Upper lobe of right lung (tissue), 1 donor: ENCODE measurements at regions not wholly inside any gene's neighbourhood (a gene's known extent, or its start where the extent isn't known, plus 50 kb on each side); places are given as distances from the start of the nearest gene placed in this dataset.

Source experiments
- ATAC-seq: fragments of 200-7000 bp; cut with Tn5 transposase; one replicate; pipeline ENCODE4 v1.9.1; 2020; ENCODE audit warnings: mild to moderate bottlenecking, moderate library complexity
- DNase-seq: peaks from one replicate; pipeline ENCODE4 v3.0.0-alpha.2; 2020
- H3K27ac ChIP-seq: fragments of 200-600 bp; one replicate; pipeline ENCODE4 v1.8.0; 2022
- H3K27me3 ChIP-seq: fragments of 200-600 bp; one replicate; pipeline ENCODE4 v1.8.0; 2022; ENCODE audit warnings: mild to moderate bottlenecking
- H3K36me3 ChIP-seq: fragments of 200-600 bp; one replicate; pipeline ENCODE4 v1.8.0; 2022
- H3K4me1 ChIP-seq: fragments of 200-600 bp; one replicate; pipeline ENCODE4 v1.8.0; 2022
- H3K4me3 ChIP-seq: fragments of 200-600 bp; one replicate; pipeline ENCODE4 v1.8.0; 2022; ENCODE audit warnings: mild to moderate bottlenecking
- H3K9me3 ChIP-seq: fragments of 200-600 bp; one replicate; pipeline ENCODE4 v1.8.0; 2022
- intact Hi-C: fragments of 100-400 bp; cut with DNase I; formaldehyde crosslinking; loops from one replicate; pipeline ENCODE4 v1.11.0; 2022
- TF ChIP-seq, protein P1 (sequence below): fragments of 200-600 bp; IDR thresholded peaks from one replicate; pipeline ENCODE4 v1.8.0; 2022; ENCODE audit warnings: antibody characterized with exemption
- donor health status: DM: no; HTN: yes; CAD: no; lungs with severe emphysema.

DNA sequence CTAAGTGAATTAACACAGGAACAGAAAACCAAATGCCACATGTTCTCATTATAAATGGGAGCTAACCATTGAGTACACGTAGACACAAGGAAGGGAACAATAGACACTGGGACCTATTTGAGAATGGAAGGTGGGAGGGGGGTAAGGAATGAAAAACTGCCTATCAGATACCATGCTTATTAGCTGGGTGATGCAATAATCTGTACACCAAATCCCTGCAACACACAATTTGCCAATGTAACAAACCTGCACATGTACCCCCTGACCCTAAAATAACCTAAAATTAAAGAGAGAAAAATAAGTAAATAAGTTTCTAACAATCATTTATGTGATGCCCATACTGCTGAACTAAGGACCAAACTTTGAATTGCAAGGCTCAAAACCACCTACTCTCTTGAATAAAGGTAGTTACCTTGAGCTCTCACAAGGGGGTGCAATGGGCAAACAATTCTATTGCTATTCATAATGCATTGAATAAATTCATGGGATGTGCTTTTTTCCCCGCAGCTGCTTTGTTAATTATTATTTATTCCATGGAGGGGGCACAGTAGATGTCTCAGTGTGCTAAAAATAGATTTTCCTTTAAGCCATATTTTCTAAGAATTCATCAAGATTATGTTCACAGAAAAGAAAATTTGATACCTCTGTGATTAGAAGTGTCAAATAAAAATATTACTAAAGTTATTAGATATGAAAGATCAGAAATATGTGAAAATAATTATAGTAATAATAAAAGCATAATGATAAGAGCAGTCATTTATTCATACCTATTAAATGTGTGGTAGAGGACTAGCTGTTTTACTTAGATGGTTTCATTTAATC is 76.2 kb upstream of the PTPN3 start:
- intact Hi-C loops = loop anchor here (10.0 kb wide), 1 partner anchor 241 kb away; no protein-coding TSS in a partner anchor
- Histone ChIP-seq H3K4me1 (no peaks in the 10 kb centered on the region), H3K9me3 (no peaks in the 10 kb centered on the region), H3K36me3 (no peaks in the 10 kb centered on the region), H3K27me3 (no peaks in the 10 kb centered on the region), H3K4me3 (no peak overlapping the region), H3K27ac (no peak overlapping the region)
- peak; percentile 77 for ATAC-seq
- DNase-seq = no peak
- TF ChIP-seq, protein P1, sequence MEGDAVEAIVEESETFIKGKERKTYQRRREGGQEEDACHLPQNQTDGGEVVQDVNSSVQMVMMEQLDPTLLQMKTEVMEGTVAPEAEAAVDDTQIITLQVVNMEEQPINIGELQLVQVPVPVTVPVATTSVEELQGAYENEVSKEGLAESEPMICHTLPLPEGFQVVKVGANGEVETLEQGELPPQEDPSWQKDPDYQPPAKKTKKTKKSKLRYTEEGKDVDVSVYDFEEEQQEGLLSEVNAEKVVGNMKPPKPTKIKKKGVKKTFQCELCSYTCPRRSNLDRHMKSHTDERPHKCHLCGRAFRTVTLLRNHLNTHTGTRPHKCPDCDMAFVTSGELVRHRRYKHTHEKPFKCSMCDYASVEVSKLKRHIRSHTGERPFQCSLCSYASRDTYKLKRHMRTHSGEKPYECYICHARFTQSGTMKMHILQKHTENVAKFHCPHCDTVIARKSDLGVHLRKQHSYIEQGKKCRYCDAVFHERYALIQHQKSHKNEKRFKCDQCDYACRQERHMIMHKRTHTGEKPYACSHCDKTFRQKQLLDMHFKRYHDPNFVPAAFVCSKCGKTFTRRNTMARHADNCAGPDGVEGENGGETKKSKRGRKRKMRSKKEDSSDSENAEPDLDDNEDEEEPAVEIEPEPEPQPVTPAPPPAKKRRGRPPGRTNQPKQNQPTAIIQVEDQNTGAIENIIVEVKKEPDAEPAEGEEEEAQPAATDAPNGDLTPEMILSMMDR = peak; percentile 62

DNA sequence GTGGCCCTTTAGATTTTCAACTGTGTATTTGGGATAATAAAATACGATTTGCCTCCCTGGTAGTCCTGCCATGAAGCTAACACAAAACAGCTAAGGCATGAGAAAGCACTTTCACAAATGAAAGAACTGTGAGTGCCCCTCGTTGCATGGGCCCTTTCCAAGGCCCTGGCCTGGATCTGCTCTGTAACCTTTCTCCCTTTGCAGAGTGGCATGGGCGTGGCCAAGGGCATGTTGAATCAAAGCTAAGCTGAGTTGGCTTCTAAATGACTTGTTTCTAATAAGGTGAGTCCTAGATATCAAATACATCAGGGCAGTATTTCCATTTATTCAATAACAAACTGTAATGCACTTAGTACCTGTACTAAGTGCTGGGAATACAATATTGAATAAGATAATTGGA is 78.7 kb upstream of the PTPN3 start:
- H3K27ac ChIP-seq = no peak overlapping the region
- no peaks in the 10 kb centered on the region for H3K36me3 ChIP-seq
- H3K4me1 ChIP-seq = no peaks in the 10 kb centered on the region
- no peaks in the 10 kb centered on the region for H3K27me3 ChIP-seq
- no peak for ATAC-seq
- DNase-seq = no peak
- intact Hi-C loops = loop anchor here (10.0 kb wide), 1 partner anchor 238 kb away; no protein-coding TSS in a partner anchor
- no peaks in the 10 kb centered on the region for H3K9me3 ChIP-seq
- TF ChIP-seq, protein P1 = no peak
- no peak overlapping the region for H3K4me3 ChIP-seq

DNA sequence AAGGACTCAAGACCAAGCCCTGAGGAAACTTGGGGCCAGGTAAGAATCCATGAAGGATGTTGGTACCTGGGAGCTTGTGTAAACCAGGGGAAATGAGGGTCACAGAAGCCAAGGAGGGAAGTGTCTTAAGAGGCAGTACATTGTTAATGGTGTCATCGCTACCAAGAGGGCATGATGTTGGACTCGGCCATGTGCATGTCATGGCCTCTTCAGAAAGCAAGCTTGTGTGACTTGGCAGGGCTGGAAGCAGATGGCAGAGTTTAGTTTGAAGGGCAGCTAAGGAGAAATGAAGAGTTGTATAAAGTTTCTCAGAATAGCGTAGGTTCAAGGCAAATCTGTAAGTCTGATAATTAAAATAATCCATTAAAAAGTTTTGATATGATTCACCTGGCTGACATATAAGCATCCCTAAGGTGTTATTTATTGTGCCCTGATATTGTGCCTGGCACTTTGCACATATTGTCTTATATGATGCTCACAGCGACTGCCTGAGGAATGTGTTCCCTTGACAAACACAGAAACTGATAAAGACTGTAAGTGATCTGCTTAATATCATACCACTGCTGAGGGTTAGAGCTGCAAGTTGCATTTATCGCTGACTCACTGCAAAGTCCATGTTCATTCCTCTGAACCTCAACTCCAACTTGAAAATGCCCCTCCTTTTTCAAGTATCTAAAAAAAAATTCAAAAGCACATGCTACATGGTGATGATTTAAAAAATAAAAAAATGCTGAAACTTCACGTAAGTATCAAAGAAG is 81.3 kb upstream of the PTPN3 start:
- peak; percentile 40 for ATAC-seq
- Histone ChIP-seq H3K9me3 (no peaks in the 10 kb centered on the region), H3K4me1 (no peaks in the 10 kb centered on the region), H3K36me3 (no peaks in the 10 kb centered on the region), H3K27me3 (no peaks in the 10 kb centered on the region), H3K27ac (no peak overlapping the region), H3K4me3 (no peak overlapping the region)
- no peak for DNase-seq
- TF ChIP-seq, protein P1 = no peak
- intact Hi-C loops = loop anchor here (10.0 kb wide), 1 partner anchor 235 kb away; no protein-coding TSS in a partner anchor

DNA sequence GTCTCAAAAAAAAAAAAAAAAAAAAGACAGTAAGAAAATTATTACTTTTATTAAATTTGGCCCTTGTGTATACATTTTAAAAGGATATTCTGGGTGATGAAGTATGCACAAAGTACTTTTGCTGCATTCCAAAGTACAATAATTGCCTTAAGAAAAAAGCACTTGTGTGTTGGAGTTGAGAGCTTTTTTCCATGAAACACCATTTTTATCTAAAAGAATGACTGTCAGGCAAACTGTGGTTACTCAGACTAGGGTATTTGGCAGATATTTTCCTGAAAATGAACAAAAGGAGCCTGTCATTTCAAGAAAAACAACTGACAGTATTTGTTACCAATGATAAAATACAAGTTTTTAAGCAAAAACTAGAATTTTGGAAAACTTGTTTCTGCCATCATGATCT is 84.3 kb upstream of the PTPN3 start:
- DNase-seq (no peak), ATAC-seq (no peak)
- TF ChIP-seq, protein P1 = no peak
- Histone ChIP-seq H3K36me3 (no peaks in the 10 kb centered on the region), H3K9me3 (no peaks in the 10 kb centered on the region), H3K27ac (no peak overlapping the region), H3K4me1 (no peaks in the 10 kb centered on the region), H3K4me3 (no peak overlapping the region), H3K27me3 (no peaks in the 10 kb centered on the region)
- intact Hi-C loops = loop anchor here (10.0 kb wide), 1 partner anchor 632 kb away; no protein-coding TSS in a partner anchor

DNA sequence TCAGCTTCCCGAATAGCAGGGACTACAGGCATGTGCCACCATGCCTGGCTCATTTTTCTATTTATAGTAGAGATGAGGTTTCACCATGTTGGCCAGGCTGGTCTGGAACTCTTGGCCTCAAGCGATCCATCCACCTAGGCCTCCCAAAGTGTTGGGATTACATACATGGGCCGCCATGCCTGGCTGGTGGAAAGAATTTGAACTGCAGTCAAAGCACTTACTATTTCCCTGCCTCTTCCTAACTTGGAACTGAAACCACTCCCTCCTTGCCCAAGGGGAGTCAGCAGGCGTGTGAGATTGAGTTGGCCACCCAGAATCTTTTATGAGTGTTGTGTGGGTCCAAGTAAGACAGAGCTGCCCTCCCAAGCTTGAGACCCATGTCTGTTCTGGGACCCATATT is 86.1 kb upstream of the PTPN3 start:
- Histone ChIP-seq H3K9me3 (no peaks in the 10 kb centered on the region), H3K36me3 (no peaks in the 10 kb centered on the region), H3K27me3 (no peaks in the 10 kb centered on the region), H3K4me3 (no peak overlapping the region), H3K27ac (no peak overlapping the region), H3K4me1 (no peaks in the 10 kb centered on the region)
- TF ChIP-seq, protein P1 = no peak
- DNase-seq (no peak), ATAC-seq (no peak)
- intact Hi-C loops = loop anchor here (10.0 kb wide), 1 partner anchor 631 kb away; no protein-coding TSS in a partner anchor
